OCI-LY7 (cell line): ENCODE measurements at regions not wholly inside any gene's neighbourhood (a gene's known extent, or its start where the extent isn't known, plus 50 kb on each side); places are given as distances from the start of the nearest gene placed in this dataset.

ENCODE experiments used
- BruUV-seq: library from RNA; stranded (reverse); fragments of 400-500 nt; replicated peaks from 2 replicates; lab custom pipeline; 2021; lab: Mats Ljungman, UMichigan
- CTCF ChIA-PET: fragments of 300-600 bp; sonication (Branson Sonifier 250); formaldehyde crosslinking; loops from one replicate; lab custom pipeline; 2022; ENCODE audit warnings: antibody characterized with exemption; ENCODE audit not compliant: unreplicated experiment; lab: Charles Lee
- POLR2A ChIA-PET: fragments of 300-600 bp; sonication (Branson Sonifier 250); formaldehyde crosslinking; loops from one replicate; lab custom pipeline; 2022; ENCODE audit warnings: antibody characterized with exemption; lab: Charles Lee
- DNase-seq: peaks from one replicate; pipeline ENCODE4 v3.0.0-alpha.2; 2015; ENCODE audit warnings: low spot score
- H2AFZ ChIP-seq: fragments of 200-600 bp; sonication (generic), shearing (Covaris generic); 2 replicates; pipeline ENCODE4 v1.6.1; 2014; ENCODE audit warnings: mild to moderate bottlenecking, antibody characterized with exemption, low read length, moderate library complexity
- H3K27ac ChIP-seq: fragments of 200-600 bp; sonication (generic); 2 replicates; pipeline ENCODE4 v1.5.1; 2014; ENCODE audit warnings: mixed run types, low read depth, mild to moderate bottlenecking, moderate library complexity, low read length, inconsistent platforms; ENCODE audit not compliant: poor library complexity, severe bottlenecking
- H3K36me3 ChIP-seq: fragments of 200-600 bp; sonication (generic); 2 replicates; pipeline ENCODE4 v1.6.1; 2014; ENCODE audit warnings: mild to moderate bottlenecking, antibody characterized with exemption, low read length, moderate library complexity, mixed read lengths; ENCODE audit not compliant: insufficient read depth
- H3K4me1 ChIP-seq: fragments of 200-600 bp; sonication (generic); 2 replicates; pipeline ENCODE4 v1.5.1; 2014; ENCODE audit warnings: mild to moderate bottlenecking, low read length; ENCODE audit not compliant: insufficient read depth, poor library complexity, severe bottlenecking
- H3K4me2 ChIP-seq: fragments of 200-600 bp; sonication (generic); 2 replicates; pipeline ENCODE4 v1.6.1; 2014; ENCODE audit warnings: mild to moderate bottlenecking, low read length
- H3K4me3 ChIP-seq: fragments of 200-600 bp; sonication (generic); 2 replicates; pipeline ENCODE4 v1.5.1; 2014; ENCODE audit warnings: mild to moderate bottlenecking, low read depth, low read length; ENCODE audit not compliant: poor library complexity, severe bottlenecking
- H3K79me2 ChIP-seq: fragments of 200-600 bp; sonication (generic); 2 replicates; pipeline ENCODE4 v1.6.1; 2016; ENCODE audit warnings: low read depth, mild to moderate bottlenecking, low read length, moderate library complexity, mixed read lengths; ENCODE audit not compliant: insufficient read depth
- H3K9me2 ChIP-seq: fragments of 200-600 bp; sonication (generic); 2 replicates; pipeline ENCODE4 v1.6.1; 2016; ENCODE audit warnings: mild to moderate bottlenecking, low read length, mixed read lengths; ENCODE audit not compliant: insufficient read depth
- H3K9me3 ChIP-seq: fragments of 200-600 bp; sonication (generic); 2 replicates; pipeline ENCODE4 v1.6.1; 2014; ENCODE audit warnings: mild to moderate bottlenecking, mixed run types, low read length, mixed read lengths
- H4K20me1 ChIP-seq: fragments of 200-600 bp; sonication (generic); 2 replicates; pipeline ENCODE4 v1.6.1; 2014; ENCODE audit warnings: mild to moderate bottlenecking, antibody characterized with exemption, low read length, moderate library complexity, mixed read lengths; ENCODE audit not compliant: insufficient read depth
- CTCF ChIP-seq: fragments of 200-600 bp; sonication (generic); conservative IDR thresholded peaks from 2 replicates; pipeline ENCODE4 v1.5.1; 2014; ENCODE audit warnings: mild to moderate bottlenecking, antibody characterized with exemption, low read length, moderate library complexity, mixed read lengths
- EZH2phosphoT487 ChIP-seq: fragments of 200-600 bp; sonication (generic); IDR thresholded peaks from 2 replicates; pipeline ENCODE4 v1.6.1; 2018; ENCODE audit warnings: low read depth, borderline replicate concordance, mild to moderate bottlenecking, mixed run types, antibody characterized with exemption, low read length, moderate library complexity, mixed read lengths
- intact Hi-C: fragments of 100-400 bp; cut with micrococcal nuclease; formaldehyde crosslinking; loops from one replicate; pipeline ENCODE4 v1.10.0; 2022; ENCODE audit not compliant: unreplicated experiment

GRCh38 chr13:48591889-48592687 is 59.2 kb upstream of the RCBTB2 start:
- ChIA-PET POLR2A (interaction anchor here (1.0 kb wide), 1 partner anchor 9 kb away, joined by 3 read pairs; no protein-coding TSS in a partner anchor), CTCF (interaction anchor here (0.6 kb wide), 1 partner anchor 497 kb away, joined by 3 read pairs; no protein-coding TSS in a partner anchor)
- no peak for TF ChIP-seq EZH2phosphoT487
- TF ChIP-seq CTCF: no peak
- peak overlapping the region; percentile 43; the same call in 1 of the 2 replicates for H2AFZ ChIP-seq
- intact Hi-C loops: no loop called here
- no peak overlapping the region for H3K4me2 ChIP-seq
- H3K4me3 ChIP-seq: no peak overlapping the region
- H3K79me2 ChIP-seq: no peaks in the 10 kb centered on the region
- H3K27ac ChIP-seq: no peak overlapping the region
- BruUV-seq: no TSS peak
- H3K4me1 ChIP-seq: peaks cover 2% of the 10 kb centered on the region
- DNase-seq: no peak
- H3K36me3 ChIP-seq: no peaks in the 10 kb centered on the region
- H3K9me2 ChIP-seq: no peaks in the 10 kb centered on the region
- peaks cover 9% of the 10 kb centered on the region; the same call in 1 of the 2 replicates for H3K9me3 ChIP-seq
- H4K20me1 ChIP-seq: no peaks in the 10 kb centered on the region

- no peak overlapping the region for H3K4me3 ChIP-seq
- no peak overlapping the region for H3K4me2 ChIP-seq
- H3K27ac ChIP-seq: no peak overlapping the region
- no peaks in the 10 kb centered on the region for H3K9me2 ChIP-seq
- CTCF ChIA-PET: no interaction called here
- DNase-seq: no peak
- no peaks in the 10 kb centered on the region for H4K20me1 ChIP-seq
- intact Hi-C loops: no loop called here
- H2AFZ ChIP-seq: no peak overlapping the region
- POLR2A ChIA-PET: interaction anchor here (1.0 kb wide), 1 partner anchor 10 kb away, joined by 3 read pairs; no protein-coding TSS in a partner anchor
- no peaks in the 10 kb centered on the region for H3K4me1 ChIP-seq
- no TSS peak for BruUV-seq
- TF ChIP-seq CTCF (no peak), EZH2phosphoT487 (no peak)
- H3K79me2 ChIP-seq: no peaks in the 10 kb centered on the region
- H3K9me3 ChIP-seq: peaks cover 9% of the 10 kb centered on the region; the same call in 1 of the 2 replicates
- H3K36me3 ChIP-seq: no peaks in the 10 kb centered on the region
Measured at GRCh38 chr13:48592688-48593049, 59.8 kb upstream of the RCBTB2 start.

GRCh38 chr13:48593536-48593935 is 60.2 kb upstream of the CYSLTR2 start:
- no TSS peak for BruUV-seq
- no peak for DNase-seq
- H4K20me1 ChIP-seq: no peaks in the 10 kb centered on the region
- H3K79me2 ChIP-seq: no peaks in the 10 kb centered on the region
- no peak for TF ChIP-seq EZH2phosphoT487
- TF ChIP-seq CTCF: no peak
- ChIA-PET CTCF (no interaction called here), POLR2A (no interaction called here)
- H3K4me1 ChIP-seq: no peaks in the 10 kb centered on the region
- H3K9me2 ChIP-seq: no peaks in the 10 kb centered on the region
- H3K4me3 ChIP-seq: no peak overlapping the region
- H3K9me3 ChIP-seq: 0 out of 2 replicates have a peak, but pooled peaks cover under 1% of the 10 kb centered on the region
- H3K4me2 ChIP-seq: no peak overlapping the region
- H3K27ac ChIP-seq: no peak overlapping the region
- intact Hi-C loops: no loop called here
- no peak overlapping the region for H2AFZ ChIP-seq
- H3K36me3 ChIP-seq: no peaks in the 10 kb centered on the region
